HuH-7.5 (cell line): ENCODE measurements at regions not wholly inside any gene's neighbourhood (a gene's known extent, or its start where the extent isn't known, plus 50 kb on each side); places are given as distances from the start of the nearest gene placed in this dataset.
"Not testable (repeated sequence)": the region's sequence is repeated elsewhere in the genome, so short reads cannot be mapped to it uniquely, and the experiment has no call there.

ENCODE experiments used
- DNase-seq: peaks from one replicate; pipeline ENCODE4 v3.0.0; 2011; ENCODE audit warnings: low spot score

DNA sequence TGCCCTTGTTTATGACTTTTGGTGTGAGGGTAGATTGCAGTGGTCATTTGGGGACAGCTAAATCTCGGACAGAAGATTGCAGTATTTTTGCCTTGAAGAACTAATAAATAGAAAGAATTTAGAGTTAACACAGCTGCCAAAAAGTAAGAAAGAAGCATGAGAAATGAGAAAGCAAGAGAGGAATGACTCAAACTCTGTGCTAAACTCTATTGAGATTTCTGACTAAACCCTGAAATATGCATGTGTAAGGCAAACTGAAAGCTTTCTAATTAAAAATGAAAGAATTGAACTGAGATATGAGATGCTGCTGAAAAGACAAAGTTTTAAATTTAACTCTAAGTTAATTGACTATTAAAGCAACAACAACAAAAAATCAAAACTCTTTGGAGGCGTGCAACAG lies 791.3 kb downstream of the RAB28 start:
- DNase-seq: no peak

DNA sequence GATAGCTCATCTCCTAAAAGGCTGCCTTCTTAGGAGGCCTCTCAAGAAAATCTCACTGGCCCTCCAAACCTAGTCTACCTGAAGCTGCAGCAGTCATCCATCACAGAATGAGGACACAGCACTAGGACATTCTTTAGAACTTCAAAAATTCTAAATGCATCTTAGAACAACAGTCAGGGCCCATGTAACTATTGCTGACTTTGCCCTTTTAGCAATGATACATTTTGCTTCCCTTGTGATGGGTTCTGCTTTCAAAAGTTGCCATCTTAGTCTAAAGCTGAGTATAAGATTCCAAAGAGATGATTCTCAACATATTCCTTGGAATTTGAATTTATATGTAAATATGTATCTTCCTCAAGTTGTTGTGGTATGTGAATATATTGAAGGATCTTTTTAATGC lies 793.0 kb downstream of the RAB28 start:
- DNase-seq: no peak

DNA sequence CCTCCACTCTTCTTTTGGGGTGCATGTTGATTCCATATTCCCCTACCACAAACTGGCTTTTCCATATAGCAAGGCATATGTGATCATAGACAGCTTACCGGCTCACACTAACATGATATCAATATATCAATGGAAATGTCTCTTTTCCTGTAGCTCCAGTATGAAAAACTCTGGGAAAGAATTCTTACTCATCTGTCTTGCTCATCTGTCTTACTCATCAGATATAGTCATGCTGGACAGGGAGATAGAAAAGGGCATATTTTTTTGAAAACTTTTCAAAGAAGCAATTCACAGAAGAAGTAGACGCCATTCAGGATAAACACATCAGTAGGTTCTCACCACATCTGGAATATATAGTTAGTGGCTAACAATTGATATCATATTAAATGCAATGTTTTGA lies 794.7 kb downstream of the RAB28 start:
- no peak for DNase-seq

DNA sequence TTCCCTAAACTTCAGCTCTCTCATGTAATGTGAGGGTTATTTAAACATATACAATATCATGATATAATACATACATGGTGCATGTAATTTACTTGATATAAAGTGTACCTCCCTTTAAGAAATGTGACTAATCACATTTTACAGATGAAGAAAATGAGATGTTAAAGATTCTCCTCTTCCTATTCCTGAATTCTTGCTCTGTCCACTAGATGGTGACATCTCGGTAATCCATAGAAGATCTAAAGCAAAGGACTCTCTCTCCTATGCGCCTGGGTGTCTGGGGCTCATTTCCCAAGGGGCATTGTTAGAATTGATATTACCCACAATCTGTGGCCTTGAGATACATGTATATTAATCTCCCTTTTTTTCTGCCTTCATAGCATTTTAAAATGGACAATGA lies 804.9 kb downstream of the RAB28 start:
- peak; percentile 2 for DNase-seq

DNA sequence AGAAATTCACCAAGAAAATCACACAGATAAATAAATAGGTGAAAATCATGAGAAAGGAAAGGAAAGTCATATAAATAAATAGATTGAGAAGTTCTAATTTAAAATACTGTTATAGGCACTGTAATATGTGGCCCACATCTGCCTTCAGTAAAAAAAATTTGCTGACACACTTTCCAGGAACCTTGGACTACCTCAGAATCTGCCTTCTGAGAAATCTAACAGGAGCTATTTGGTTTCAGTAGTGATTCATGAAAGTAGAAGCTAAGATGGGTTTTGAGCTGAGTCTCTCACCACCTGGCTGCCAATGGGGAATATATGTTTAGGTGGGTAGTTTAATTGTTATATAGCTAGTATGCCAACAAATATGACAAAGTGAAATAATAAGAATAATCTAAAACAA lies 810.0 kb downstream of the RAB28 start:
- no peak for DNase-seq

DNA sequence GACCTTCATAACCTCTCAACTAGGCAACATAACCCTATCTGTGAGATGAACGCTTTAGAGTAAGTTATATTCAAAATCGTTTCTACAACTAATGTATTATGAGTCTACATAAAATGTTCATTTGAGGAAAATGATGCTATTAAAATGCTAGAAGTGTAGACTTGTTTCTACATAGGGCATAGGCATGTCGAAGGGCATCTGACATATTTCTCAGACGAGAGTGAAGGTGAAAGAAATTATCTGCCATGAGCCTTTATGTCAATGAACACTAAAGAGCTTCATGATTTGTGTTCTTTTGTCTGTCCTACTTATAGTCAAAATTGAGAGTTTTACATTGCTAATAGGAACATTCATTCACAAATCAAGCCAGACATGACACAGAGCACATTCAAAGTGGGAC lies 811.8 kb downstream of the RAB28 start:
- DNase-seq: no peak

DNA sequence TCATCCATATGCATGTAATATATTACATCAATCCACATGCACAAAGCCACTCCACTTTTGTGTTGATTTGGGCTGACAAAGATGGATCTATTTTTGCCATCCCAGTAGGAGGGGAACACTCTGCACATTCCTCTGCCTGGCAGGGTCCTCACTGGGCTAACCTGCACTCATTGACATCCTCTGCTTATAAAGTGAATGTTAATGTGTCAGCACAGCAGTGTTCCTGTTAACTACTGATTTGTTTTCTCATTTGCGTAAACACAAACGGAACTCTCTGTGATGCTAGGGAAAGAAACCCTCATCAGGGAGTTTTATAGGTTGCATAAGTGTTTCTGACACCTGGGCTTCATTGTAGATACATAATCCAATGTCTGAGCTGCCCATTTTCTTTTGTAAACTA lies 826.0 kb downstream of the RAB28 start:
- DNase-seq: no peak

DNA sequence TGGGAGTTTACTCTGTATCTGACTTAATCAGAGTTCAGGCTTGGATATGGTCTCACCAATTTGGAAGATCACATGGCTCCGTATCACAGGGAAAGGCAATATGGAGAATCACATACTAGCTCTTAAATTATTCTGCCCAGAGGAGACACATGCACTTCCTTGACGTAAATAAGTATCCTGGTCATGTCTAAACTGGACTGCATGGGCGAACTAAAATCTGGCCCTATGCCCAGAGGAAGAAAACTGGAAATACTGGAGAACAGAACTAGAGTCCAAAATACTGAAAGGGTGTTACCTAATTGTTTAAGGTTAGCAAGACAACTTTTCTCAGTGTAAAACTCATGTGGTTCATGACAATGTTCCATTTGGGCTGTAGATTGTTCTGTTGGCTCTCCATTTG lies 832.3 kb downstream of the RAB28 start:
- DNase-seq: no peak

DNA sequence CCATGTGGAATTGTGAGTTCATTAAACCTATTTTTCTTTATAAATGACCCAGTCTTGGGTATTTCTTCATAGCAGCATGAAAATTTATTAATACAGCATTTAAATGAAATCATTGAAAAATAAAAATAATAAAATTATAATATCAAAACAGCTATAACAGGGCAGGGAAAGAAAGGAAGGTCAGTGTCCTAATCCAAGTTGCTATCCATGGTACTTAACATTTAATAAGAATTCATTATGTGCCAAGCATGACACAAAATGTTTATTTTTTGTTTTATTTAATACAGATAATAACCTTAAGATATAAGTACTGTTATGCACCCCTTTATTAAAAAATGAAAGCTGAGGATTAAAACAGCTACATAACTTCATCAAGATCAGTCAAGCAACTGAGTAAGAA lies 838.4 kb downstream of the RAB28 start:
- no peak for DNase-seq

DNA sequence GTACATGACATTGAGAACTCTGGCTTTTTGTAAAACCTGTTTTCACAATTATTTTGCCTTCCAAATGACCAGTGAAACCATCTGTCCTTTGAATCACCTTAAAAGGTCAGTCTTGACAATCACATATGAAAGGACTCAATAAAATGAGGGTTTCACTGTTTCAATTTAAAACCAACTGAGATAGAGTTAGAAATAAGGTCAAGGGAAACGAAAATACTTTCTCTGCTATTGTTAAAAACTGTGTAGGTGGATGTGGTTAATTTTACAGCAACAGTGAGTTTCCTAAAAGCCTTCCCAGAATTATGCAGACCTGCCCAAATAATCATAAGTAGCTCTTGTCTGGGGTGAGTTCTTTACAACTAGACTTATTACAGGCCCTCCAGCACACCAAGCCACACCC lies 839.9 kb downstream of the RAB28 start:
- no peak for DNase-seq

DNA sequence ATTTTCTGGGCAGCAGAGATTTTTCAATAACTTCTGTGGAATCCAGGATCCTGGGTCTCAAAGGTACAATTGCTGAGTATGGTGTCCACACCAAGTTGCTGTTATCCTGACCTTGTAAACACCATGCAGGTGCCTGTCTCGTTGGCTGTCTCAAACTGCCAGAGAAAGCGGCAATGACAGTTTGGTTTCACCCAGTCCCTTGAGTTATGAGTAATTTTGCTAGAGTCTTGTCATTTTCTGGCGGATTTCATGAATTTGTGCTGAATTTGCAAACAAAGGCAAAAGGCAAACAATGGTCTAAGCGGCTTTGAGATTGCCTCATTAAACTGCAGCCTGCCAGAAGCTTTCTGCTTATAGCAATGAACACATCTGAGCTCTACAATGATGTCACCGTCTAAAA lies 847.9 kb downstream of the RAB28 start:
- DNase-seq: no peak

DNA sequence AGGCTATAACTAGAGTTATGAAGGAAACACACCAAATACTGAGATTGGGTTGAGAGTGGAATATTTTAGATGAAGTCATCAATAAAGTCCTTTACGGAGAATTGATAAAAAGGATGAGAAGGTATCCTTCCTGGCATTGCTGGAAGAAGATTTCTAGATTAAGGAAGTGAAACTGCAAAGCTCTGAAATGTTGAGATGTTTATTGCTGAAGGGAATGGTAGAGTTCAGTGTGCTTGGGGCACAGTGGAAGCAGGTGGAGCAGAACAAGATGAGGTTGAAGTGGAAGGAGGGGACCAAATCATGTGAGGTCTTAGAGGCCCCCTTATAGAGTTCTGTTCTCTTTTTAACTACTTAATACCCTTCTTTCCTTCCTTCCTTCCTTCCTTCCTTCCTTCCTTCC lies 848.5 kb downstream of the RAB28 start:
- no peak for DNase-seq

DNA sequence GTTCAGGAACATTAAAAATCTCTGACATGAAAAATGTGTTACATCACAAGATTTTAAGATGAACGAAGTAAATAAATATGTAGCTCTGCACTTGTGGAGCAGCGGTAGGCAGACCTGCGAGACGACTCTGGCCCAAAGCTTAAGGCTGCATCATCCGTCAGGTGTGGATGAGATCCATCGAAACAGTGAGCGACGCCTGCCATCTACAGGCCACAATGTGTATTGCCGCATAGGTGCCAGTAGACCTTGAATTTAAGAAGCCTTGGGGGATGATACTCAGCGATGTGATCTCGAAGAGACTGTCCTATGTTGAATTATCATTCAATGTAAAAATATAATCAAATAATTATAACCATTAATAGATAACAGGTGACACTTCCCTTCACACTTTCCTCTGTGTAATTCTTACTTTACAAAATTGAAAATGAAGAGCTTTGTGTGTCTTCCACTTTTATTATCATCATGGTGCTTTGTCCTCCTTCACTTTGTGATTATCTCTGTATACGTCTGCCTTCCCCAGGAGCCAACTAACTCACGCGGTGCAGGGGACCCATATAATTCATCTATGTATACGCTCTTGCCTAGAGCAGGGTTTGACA lies 851.0 kb downstream of the RAB28 start:
- DNase-seq: peak; percentile 42

DNA sequence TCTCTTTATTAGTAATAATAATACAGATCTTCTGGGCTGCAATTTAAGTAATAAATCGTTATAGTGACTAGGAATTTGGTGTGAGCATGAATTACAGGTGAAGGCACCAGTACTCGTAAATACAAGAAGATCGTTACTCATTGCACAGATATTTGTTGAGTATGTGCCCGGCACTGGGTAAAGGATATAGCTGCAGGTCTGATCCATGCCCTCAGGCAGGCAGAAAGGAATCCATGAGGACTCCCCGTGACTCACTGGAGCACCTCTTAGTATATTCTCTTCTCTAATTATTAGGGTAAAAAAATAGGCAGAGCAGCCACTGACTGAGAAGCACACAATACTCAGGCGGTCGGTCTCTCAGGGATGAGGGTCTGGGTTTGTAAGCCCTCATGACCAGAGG lies 868.3 kb downstream of the RAB28 start:
- DNase-seq: no peak

DNA sequence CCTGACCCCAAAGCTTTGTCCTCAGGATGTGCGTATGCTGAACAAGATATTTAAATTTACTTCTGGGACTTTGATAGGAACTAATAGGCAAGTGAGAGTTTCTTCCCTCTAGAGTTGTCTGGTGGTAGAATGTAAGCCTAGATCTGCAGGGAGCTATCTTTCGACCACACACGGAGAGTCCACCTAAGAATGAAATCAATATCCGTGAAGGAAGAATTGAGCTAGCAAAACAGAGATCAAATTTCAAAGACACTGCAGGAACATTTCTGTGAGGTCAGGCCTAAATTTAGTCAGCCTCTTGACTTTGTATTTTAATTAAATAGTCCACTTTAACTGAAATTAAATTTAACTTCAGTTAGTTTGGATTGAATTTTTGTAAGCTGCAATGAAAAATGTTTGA lies 871.3 kb downstream of the RAB28 start:
- DNase-seq: no peak

DNA sequence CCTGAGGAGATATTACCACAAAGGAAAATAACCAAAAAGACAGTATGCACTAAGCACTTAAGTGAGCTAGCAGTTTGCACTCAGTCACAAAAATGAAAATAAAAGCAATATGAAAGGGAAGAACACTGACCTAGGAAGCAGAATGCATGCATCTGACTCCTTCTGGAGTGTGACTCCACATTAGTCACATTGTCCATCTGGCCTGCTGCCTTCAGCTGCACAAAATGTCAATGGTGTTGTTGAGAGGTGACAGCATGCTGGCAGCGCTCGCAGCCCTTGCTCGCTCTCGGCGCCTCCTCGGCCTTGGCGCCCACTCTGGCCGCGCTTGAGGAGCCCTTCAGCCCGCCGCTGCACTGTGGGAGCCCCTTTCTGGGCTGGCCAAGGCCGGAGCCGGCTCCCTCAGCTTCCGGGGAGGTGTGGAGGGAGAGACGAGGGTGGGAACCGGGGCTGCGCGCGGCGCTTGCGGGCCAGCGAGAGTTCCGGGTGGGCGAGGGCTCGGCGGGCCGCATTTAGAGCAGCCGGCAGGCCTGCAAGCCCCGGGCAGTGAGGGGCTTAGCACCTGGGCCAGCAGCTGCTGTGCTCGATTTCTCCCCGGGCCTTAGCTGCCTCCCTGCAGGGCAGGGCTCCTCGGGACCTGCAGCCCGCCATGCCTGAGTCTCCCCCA lies 874.8 kb downstream of the RAB28 start:
- DNase-seq: not testable (repeated sequence)

DNA sequence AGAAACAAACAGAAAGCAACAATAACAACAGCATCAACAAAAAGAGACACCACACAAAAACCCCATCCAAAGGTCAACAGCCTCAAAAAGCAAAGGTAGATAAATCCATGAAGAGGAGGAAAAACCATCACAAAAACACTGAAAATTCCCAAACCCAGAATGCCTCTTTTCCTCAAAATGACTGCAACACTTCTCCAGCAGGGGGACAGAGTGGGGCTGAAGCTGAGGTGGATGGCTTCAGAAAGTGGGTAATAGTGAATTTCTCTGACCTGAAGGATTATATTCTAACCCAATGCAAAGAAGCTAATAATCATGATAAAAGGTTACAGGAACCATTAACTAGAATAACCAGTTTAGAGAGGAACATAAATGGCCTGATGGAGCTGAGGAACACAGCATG lies 888.2 kb downstream of the RAB28 start:
- DNase-seq: no peak

DNA sequence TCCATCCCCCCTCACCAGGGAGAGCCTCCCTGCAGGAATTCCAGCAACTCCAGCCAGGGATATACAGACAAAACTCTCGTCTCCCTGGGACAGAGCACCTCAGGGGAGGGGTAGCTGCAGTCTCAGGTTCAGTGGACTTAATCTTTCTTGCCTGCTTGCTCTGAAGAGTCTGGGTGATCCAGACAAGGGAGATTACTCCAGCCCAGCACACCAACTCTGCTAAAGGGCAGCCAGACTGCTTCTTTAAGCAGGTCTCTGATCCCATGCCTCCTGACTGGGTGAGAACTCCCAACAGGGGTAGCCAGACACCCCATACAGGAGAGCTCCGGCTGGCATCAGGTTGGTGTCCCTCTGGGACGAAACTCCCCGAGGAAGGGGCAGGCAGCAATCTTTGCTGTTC lies 888.7 kb downstream of the RAB28 start:
- DNase-seq: no peak

DNA sequence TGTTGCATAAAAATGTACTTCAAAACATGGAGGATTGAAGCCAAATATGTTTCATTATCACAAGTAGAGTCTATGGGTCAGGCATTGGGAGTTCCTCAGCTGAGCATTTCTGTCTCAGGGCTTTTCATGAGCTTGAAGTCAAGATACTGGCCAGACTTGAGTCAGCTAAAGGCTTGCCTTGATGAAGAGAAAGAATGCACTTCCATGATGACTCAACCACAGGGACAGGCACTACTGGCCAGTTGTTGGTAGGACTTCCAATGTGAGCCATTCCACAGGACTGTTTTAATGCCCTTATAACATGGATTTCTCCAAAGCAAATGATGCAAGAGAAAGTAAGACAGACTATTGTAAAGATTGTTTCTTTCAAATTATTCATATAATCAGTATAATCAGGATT lies 895.6 kb downstream of the RAB28 start:
- DNase-seq: no peak

DNA sequence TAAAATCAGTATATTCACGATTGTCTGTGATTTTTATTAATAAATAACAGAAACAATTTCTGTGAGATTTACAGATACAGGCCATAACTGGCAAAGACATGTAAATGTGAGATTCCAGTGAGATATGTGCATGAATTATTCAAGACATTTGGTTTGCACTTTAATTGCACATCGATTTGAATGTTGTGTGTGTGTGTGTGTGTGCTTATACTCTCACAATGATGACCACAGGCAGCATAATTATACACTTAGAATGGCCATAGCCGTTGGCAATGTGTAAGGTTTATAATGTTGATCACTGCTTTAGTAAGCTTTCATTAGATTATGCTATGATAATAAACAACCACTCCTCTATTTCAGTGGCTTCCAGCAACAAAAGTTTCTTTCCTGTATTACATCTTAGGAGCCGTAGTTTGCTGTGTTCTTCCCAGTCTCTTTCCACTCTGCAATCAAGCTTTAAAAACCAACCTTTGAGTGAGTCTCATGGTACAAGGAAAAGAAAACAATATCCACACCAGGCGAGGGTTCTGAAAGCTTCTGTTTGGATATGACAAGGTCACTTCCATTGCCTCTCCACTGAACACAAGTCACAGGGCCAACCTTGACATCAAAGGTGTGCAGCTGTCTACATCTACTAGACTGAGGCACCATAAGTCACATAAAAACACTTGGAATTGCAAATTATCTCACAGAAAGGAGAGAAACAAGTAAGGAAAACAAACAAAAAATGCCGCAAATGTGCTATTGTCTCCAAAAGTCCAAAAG lies 897.7 kb downstream of the RAB28 start:
- no peak for DNase-seq

DNA sequence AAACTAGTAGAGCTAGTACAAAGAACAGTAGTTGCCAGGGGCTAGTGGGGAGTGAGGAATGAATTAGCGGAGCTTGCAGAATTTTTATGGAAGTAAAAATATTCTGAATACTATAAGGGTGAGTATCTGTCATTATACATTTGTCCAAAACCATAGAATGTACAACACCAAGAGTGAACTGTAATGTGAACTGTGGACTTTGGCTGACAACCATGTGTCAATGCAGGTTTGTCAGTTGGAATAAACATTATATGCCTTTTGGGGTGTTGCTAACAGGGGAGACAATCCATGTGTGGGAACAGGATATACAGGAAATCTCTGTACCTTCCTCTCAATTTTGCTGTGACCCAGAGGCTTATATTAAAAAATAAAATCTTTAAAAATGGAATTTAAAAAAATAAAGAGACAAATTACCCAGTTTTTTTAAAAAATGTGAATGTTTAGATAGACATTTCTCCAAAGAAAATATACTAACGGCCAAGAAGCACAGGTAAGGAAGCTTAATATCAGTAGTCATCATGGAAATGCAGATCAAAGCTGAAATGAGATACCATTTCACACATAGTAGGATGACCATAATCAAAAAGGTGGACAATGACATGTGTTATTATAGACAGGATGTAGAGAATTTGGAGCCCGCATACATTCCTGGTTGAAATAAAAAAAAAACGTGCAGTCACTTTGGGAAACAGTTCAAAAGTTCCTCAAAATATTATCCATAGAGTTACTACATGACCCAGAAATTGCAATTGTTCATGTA lies 899.8 kb downstream of the RAB28 start:
- no peak for DNase-seq

DNA sequence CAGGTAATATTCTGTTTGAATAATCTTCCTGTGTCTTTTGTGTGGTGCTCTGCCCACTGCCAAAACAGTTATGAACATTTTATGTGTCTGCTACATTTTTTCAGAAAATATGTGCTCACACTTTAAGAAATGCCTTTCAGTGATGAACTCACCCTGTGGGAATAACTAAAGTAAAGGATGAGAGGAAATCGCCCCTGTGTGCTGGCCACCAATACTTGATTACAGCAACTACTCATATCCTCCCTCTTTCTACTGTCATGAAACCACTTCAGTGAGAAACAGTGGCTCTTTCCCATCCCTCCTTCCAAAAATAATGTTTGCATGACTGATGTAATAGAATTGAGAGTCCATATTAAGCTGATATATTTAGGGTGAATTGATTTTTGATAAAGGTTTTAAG lies 900.9 kb downstream of the RAB28 start:
- DNase-seq: no peak

DNA sequence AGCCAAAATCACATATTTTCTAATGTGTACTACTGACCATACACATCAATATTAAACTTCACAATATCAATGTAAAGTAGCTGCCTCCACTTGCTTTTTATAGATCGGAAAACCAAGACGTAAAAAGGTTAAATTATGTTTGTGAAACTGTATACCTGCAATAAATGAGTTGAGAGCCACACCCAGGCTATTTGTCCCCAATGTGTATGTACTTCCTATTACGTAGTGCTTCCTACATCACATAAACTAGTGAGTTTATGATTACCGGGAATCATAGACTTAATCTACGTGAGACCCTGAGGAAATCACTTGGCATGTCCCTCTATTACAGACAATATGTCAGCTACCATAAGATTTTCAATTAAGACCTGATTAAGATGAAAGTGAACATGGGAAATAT lies 903.4 kb downstream of the RAB28 start:
- no peak for DNase-seq
